OCI-LY7 (cell line): ENCODE measurements at regions not wholly inside any gene's neighbourhood (a gene's known extent, or its start where the extent isn't known, plus 50 kb on each side); places are given as distances from the start of the nearest gene placed in this dataset.

ENCODE experiments used
- CTCF ChIP-seq: fragments of 200-600 bp; sonication (generic); conservative IDR thresholded peaks from 2 replicates; pipeline ENCODE4 v1.5.1; 2014; ENCODE audit warnings: mild to moderate bottlenecking, antibody characterized with exemption, low read length, moderate library complexity, mixed read lengths
- EZH2phosphoT487 ChIP-seq: fragments of 200-600 bp; sonication (generic); IDR thresholded peaks from 2 replicates; pipeline ENCODE4 v1.6.1; 2018; ENCODE audit warnings: low read depth, borderline replicate concordance, mild to moderate bottlenecking, mixed run types, antibody characterized with exemption, low read length, moderate library complexity, mixed read lengths

- TF ChIP-seq CTCF: no peak
- TF ChIP-seq EZH2phosphoT487: no peak
Measured at GRCh38 chr1:87278825-87279535, 49.7 kb upstream of the LMO4 start.
